Peyer's patch (tissue), 4 donors: ENCODE measurements at regions not wholly inside any gene's neighbourhood (a gene's known extent, or its start where the extent isn't known, plus 50 kb on each side); places are given as distances from the start of the nearest gene placed in this dataset.

ENCODE experiments used
- DNase-seq, 3 donors: peaks; one replicate each; pipeline ENCODE4 v3.0.0-alpha.2; 2017 to 2019
- H3K27ac ChIP-seq, 4 donors: fragments of 200-600 bp; sonication (generic); one replicate each; pipeline ENCODE4 v1.5.1; 2016 to 2019
- H3K27me3 ChIP-seq, 2 donors: fragments of 200-600 bp; sonication (generic); one replicate each; pipeline ENCODE4 v1.5.1; 2019
- H3K36me3 ChIP-seq, 3 donors: fragments of 200-600 bp; sonication (generic); one replicate each; pipeline ENCODE4 v1.5.1; 2016 to 2019
- H3K4me1 ChIP-seq, 4 donors: fragments of 200-600 bp; sonication (generic); one replicate each; pipeline ENCODE4 v1.5.1; 2016 to 2019
- H3K4me3 ChIP-seq, 4 donors: fragments of 200-600 bp; sonication (generic); 1 replicate in 3 of 4; 2 replicates in 1 of 4; pipeline ENCODE4 v1.5.1; 2016 to 2019; ENCODE audit warnings: mild to moderate bottlenecking in 1 of 4
- H3K9me3 ChIP-seq, 4 donors: fragments of 200-600 bp; sonication (generic); one replicate each; pipeline ENCODE4 v1.5.1; 2016 to 2019; ENCODE audit warnings: mild to moderate bottlenecking in 1 of 4
- POLR2A ChIP-seq, 2 donors: fragments of 450-650 bp; IDR thresholded peaks; one replicate each; pipeline ENCODE4 v1.5.1; 2017; ENCODE audit warnings: antibody characterized with exemption in 2 of 2, mild to moderate bottlenecking in 2 of 2, moderate library complexity in 2 of 2
- TF ChIP-seq, protein P1 (sequence below), 6 experiments: fragments of 450-650 bp in 4 of 6; fragments of 200-600 bp in 2 of 6; sonication (generic) in 1 of 6; IDR thresholded peaks; one replicate each; pipeline ENCODE4 v1.5.1; 2017 to 2019; ENCODE audit warnings: antibody characterized with exemption in 6 of 6, mild to moderate bottlenecking in 3 of 6, moderate library complexity in 1 of 6

DNA sequence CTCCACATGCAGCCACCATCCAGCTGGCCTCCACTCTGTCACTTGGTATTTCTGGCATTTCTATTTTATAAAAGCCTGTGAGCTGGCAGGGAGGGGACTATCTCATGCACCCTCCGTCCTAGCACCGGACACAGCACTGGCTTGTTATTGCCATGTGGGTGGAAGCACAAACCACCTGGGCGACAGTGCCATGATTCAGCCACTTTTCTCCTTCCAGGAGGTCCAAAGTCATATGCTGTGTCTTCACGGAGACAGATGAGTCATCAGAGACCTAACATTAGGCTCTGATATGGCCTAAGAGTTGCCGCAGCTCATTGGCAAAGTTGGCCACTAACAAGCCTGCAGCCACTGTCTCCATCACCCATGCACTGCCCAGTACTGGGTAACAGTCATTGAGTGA, 1123.0 kb downstream of the VRK1 start:
- H3K4me3 ChIP-seq = no peak overlapping the region
- no peak for TF ChIP-seq POLR2A (IDR thresholded peaks at IDR 0.05)
- TF ChIP-seq, protein P1, sequence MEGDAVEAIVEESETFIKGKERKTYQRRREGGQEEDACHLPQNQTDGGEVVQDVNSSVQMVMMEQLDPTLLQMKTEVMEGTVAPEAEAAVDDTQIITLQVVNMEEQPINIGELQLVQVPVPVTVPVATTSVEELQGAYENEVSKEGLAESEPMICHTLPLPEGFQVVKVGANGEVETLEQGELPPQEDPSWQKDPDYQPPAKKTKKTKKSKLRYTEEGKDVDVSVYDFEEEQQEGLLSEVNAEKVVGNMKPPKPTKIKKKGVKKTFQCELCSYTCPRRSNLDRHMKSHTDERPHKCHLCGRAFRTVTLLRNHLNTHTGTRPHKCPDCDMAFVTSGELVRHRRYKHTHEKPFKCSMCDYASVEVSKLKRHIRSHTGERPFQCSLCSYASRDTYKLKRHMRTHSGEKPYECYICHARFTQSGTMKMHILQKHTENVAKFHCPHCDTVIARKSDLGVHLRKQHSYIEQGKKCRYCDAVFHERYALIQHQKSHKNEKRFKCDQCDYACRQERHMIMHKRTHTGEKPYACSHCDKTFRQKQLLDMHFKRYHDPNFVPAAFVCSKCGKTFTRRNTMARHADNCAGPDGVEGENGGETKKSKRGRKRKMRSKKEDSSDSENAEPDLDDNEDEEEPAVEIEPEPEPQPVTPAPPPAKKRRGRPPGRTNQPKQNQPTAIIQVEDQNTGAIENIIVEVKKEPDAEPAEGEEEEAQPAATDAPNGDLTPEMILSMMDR (IDR thresholded peaks at IDR 0.05) = no peak
- H3K9me3 ChIP-seq = no peaks in the 10 kb centered on the region
- H3K36me3 ChIP-seq = no peaks in the 10 kb centered on the region
- H3K4me1 ChIP-seq = no peaks in the 10 kb centered on the region
- no peaks in the 10 kb centered on the region for H3K27me3 ChIP-seq
- no peak overlapping the region for H3K27ac ChIP-seq
- DNase-seq = no peak

DNA sequence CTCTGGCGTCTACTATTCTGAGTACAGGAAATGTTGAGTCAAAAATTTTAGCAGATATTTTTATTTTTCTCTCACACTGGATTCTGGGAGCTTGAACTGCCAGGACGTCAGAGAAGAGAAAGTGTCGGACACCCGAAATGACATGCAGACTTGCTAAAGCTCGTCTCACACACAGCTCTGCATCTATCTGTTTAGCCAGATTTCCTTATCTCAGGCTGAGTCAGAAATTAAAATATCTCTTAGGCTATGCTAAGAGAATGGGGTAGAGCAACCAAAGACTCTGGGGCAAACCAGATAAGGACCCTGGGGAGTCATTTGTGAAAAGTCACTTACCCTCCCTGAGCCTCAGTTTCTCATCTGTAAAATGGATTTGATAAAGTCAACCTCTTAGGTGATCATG, 1124.1 kb downstream of the VRK1 start:
- no peaks in the 10 kb centered on the region for H3K9me3 ChIP-seq
- no peaks in the 10 kb centered on the region for H3K36me3 ChIP-seq
- no peak overlapping the region for H3K4me3 ChIP-seq
- no peak for TF ChIP-seq POLR2A (IDR thresholded peaks at IDR 0.05)
- TF ChIP-seq, protein P1 (IDR thresholded peaks at IDR 0.05) = no peak
- H3K27ac ChIP-seq = no peak overlapping the region
- no peak for DNase-seq
- H3K4me1 ChIP-seq = no peaks in the 10 kb centered on the region
- no peaks in the 10 kb centered on the region for H3K27me3 ChIP-seq

DNA sequence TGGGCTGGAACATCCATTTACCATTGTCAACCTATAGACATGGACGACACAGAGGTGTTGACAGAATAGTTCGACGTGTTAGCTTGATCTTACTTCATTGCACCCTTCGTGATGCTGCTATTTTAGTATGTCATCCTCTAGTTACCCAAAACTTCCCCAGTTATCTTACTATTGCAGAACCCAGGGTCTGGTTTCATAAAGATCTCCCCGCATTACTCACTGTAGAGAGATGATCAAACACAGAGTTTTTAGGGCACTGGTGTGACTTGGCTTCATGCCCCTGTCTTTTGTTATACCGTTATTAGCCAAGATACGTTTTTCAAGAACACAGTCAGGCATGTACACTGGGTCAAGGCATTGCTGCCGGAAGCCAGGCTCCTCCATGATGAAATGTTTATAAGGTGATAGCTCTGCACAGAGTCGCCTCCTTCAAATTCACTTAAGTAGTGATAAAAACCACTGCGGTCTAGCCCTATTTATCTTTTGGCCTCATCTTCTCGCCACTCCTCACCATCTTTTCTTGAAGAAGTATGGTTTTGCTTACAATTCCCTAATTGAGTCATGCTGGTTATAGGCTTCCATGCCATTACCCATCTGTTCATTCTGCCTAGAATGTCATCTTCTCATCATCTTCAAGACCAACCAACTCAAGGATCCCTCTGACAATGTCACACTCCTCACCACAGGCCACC, 1127.9 kb downstream of the VRK1 start:
- H3K27ac ChIP-seq = no peak overlapping the region
- no peaks in the 10 kb centered on the region for H3K9me3 ChIP-seq
- H3K4me3 ChIP-seq = no peak overlapping the region
- no peaks in the 10 kb centered on the region for H3K36me3 ChIP-seq
- no peaks in the 10 kb centered on the region for H3K4me1 ChIP-seq
- no peak for DNase-seq
- H3K27me3 ChIP-seq = no peaks in the 10 kb centered on the region
- TF ChIP-seq, protein P1 (IDR thresholded peaks at IDR 0.05) = no peak
- TF ChIP-seq POLR2A (IDR thresholded peaks at IDR 0.05) = no peak

DNA sequence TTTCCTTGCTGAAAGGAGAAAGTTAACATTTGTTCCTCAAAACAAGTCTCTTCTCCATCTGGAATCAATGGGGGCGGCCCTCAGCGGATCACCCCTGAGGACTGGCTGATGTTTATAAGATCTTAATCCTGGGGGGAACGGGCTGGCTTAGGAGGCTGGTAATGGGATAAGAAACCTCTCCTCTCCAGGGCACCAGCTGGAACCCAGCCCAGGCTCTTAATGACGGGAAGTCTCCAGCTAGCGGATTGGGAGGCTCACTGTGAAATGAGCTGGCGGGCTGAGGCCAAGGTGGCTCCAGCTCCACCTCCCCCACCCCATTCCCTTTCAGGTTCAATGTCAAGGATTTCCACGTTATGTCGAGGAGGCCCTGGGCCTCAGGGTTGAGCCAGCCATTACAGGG, 1133.0 kb downstream of the VRK1 start:
- Histone ChIP-seq H3K36me3 (no peaks in the 10 kb centered on the region), H3K4me1 (no peaks in the 10 kb centered on the region), H3K4me3 (no peak overlapping the region), H3K9me3 (no peaks in the 10 kb centered on the region), H3K27ac (no peak overlapping the region), H3K27me3 (no peaks in the 10 kb centered on the region)
- TF ChIP-seq POLR2A (IDR thresholded peaks at IDR 0.05) = no peak
- TF ChIP-seq, protein P1 (IDR thresholded peaks at IDR 0.05) = no peak
- no peak for DNase-seq

DNA sequence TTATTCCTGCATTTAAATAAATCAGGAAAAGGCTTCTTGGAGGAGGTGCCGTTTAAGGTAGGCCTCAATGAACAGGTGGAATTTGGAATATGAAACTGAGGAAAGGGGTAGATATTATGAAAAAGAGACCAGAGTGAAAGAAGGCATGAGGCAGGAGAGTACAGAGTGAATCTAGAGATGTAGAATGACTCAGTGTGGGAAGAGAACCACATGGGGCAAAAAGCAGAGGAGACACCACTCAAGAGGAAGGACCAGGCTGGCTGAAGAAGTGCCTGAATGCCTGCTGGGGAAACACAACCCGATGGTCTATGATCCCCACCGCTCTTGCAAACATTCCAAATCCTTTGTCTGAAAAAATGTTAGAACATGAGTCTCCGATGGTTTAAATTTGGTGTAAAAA, 1134.1 kb downstream of the VRK1 start:
- H3K4me1 ChIP-seq = no peaks in the 10 kb centered on the region
- H3K4me3 ChIP-seq = no peak overlapping the region
- H3K36me3 ChIP-seq = no peaks in the 10 kb centered on the region
- TF ChIP-seq, protein P1 (IDR thresholded peaks at IDR 0.05) = no peak
- TF ChIP-seq POLR2A (IDR thresholded peaks at IDR 0.05) = no peak
- H3K9me3 ChIP-seq = no peaks in the 10 kb centered on the region
- DNase-seq = no peak
- no peak overlapping the region for H3K27ac ChIP-seq
- H3K27me3 ChIP-seq = no peaks in the 10 kb centered on the region

DNA sequence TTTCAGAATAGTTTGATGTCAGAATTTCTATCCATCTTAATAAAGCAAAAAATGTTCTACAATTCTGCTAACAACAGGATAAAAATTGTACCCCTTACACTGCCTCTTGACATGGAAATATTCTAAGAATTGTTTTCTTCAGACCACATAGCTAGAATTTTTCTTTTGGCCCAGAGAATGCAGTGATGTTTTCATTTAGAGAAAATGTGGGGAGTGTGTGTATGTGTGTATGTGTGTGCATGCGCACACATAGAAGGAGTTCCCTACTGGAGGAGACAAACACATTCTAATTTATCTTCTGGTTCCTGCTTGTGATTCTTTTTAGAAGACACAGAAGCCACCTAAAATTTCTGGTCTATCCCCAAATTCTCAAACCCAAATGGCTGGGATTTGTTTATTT, 1145.7 kb downstream of the VRK1 start:
- no peaks in the 10 kb centered on the region for H3K9me3 ChIP-seq
- H3K4me3 ChIP-seq = no peak overlapping the region
- H3K27ac ChIP-seq = no peak overlapping the region
- H3K36me3 ChIP-seq = no peaks in the 10 kb centered on the region
- DNase-seq = no peak
- H3K27me3 ChIP-seq = no peaks in the 10 kb centered on the region
- H3K4me1 ChIP-seq = no peaks in the 10 kb centered on the region
- TF ChIP-seq, protein P1 (IDR thresholded peaks at IDR 0.05) = no peak
- no peak for TF ChIP-seq POLR2A (IDR thresholded peaks at IDR 0.05)
